RCC 7860 (cell line): ENCODE measurements at regions not wholly inside any gene's neighbourhood (a gene's known extent, or its start where the extent isn't known, plus 50 kb on each side); places are given as distances from the start of the nearest gene placed in this dataset.

Source experiments
- DNase-seq: peaks from one replicate; pipeline ENCODE4 v3.0.0-alpha.2; 2015; ENCODE audit warnings: low spot score
- FAIRE-seq: peaks from 2 replicates; lab custom pipeline; 2012; peaks lifted over from hg19 to GRCh38; lab: Jason Lieb, UNC

- DNase-seq (no peak), FAIRE-seq (no peak)
These were observed 125.2 kb downstream of the SYF2 start for GRCh38 chr1:25106976-25107642.

GRCh38 chr1:25106352-25106751, 126.0 kb downstream of the SYF2 start:
- no peak for FAIRE-seq

GRCh38 chr1:25105836-25106235, 126.5 kb downstream of the SYF2 start:
- FAIRE-seq (no peak), DNase-seq (no peak)

More at GRCh38 chr1:25106352-25106751, 126.0 kb downstream of the SYF2 start:
- no peak for DNase-seq

- DNase-seq (no peak), FAIRE-seq (no peak)
These were observed 127.3 kb downstream of the SYF2 start for GRCh38 chr1:25104932-25105561.

- FAIRE-seq: no peak
- DNase-seq: no peak
These were observed 129.0 kb downstream of the SYF2 start for GRCh38 chr1:25103164-25103795.

- FAIRE-seq: no peak
- no peak for DNase-seq
These were observed 132.0 kb downstream of the SYF2 start for GRCh38 chr1:25100151-25100833.

GRCh38 chr1:25099343-25099951, 132.9 kb downstream of the SYF2 start:
- no peak for DNase-seq
- no peak for FAIRE-seq

GRCh38 chr1:25098717-25099116, 133.6 kb downstream of the SYF2 start:
- FAIRE-seq (no peak), DNase-seq (no peak)

GRCh38 chr1:25096307-25097150, 135.8 kb downstream of the SYF2 start:
- FAIRE-seq (no peak), DNase-seq (no peak)

- DNase-seq (no peak), FAIRE-seq (no peak)
These were observed 136.6 kb downstream of the SYF2 start for GRCh38 chr1:25095635-25096200.

GRCh38 chr1:25094995-25095394, 137.3 kb downstream of the SYF2 start:
- no peak for FAIRE-seq

GRCh38 chr1:25094229-25094628, 138.1 kb downstream of the SYF2 start:
- no peak for DNase-seq
- no peak for FAIRE-seq

More at GRCh38 chr1:25094995-25095394, 137.3 kb downstream of the SYF2 start:
- DNase-seq: no peak

- no peak for DNase-seq
- no peak for FAIRE-seq
These were observed 140.6 kb downstream of the SYF2 start for GRCh38 chr1:25091658-25092057.

GRCh38 chr1:25090707-25091422, 141.4 kb downstream of the SYF2 start:
- no peak for DNase-seq
- FAIRE-seq: no peak

- DNase-seq (no peak), FAIRE-seq (no peak)
These were observed 142.5 kb downstream of the SYF2 start for GRCh38 chr1:25089772-25090171.

GRCh38 chr1:25088946-25089345, 143.4 kb downstream of the SYF2 start:
- no peak for FAIRE-seq
- DNase-seq: no peak

- no peak for FAIRE-seq
These were observed 144.1 kb downstream of the SYF2 start for GRCh38 chr1:25088180-25088701.

GRCh38 chr1:25086518-25087079, 145.7 kb downstream of the SYF2 start:
- FAIRE-seq (no peak), DNase-seq (no peak)

More at GRCh38 chr1:25088180-25088701, 144.1 kb downstream of the SYF2 start:
- DNase-seq: no peak

- FAIRE-seq: no peak
- DNase-seq: no peak
These were observed 147.9 kb downstream of the SYF2 start for GRCh38 chr1:25084407-25084806.
